ENCODE measurements at regions not wholly inside any gene's neighbourhood (a gene's known extent, or its start where the extent isn't known, plus 50 kb on each side); places are given as distances from the start of the nearest gene placed in this dataset.
"Not testable (repeated sequence)": the region's sequence is repeated elsewhere in the genome, so short reads cannot be mapped to it uniquely, and the experiment has no call there.

DNA sequence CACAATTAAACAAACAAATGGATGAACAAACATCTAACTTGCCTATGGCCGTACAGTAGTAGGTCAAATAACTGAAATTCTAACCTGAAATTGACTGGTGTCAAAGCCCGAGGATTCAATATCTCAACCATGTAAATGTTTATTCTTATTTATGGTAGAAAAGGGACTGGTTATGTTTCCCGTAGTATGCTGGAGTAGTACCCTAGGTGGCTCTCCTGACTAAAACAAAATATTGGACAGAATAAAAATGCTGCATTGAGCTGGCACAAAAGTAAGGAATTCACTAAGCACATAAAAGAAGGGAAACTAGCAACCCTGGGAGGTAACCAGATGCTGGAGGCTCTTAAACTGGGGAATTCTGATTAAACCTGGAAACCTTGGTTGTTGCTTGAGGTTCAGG lies 117.1 kb upstream of the PREP start:
- ATAC-seq, result no peak
- Histone ChIP-seq H3K4me3 (ENCODE audit: low read length) (no peak overlapping the region), H3K27me3 (ENCODE audit: control insufficient read depth, insufficient read depth, low read length) (no peaks in the 10 kb centered on the region), H3K36me3 (ENCODE audit: control insufficient read depth, insufficient read depth, low read length) (no peaks in the 10 kb centered on the region), H3K27ac (ENCODE audit: low read length) (no peak overlapping the region), H3K9me3 (ENCODE audit: control insufficient read depth, insufficient read depth, low read length) (no peaks in the 10 kb centered on the region), H3K4me1 (ENCODE audit: control insufficient read depth, insufficient read depth, low read length) (no peaks in the 10 kb centered on the region)
- H3K4me1 Mint-ChIP-seq, result no peaks in the 10 kb centered on the region
- H3K36me3 Mint-ChIP-seq, result no peaks in the 10 kb centered on the region
- no peak overlapping the region for H3K27ac Mint-ChIP-seq
- TF ChIP-seq, protein P1, sequence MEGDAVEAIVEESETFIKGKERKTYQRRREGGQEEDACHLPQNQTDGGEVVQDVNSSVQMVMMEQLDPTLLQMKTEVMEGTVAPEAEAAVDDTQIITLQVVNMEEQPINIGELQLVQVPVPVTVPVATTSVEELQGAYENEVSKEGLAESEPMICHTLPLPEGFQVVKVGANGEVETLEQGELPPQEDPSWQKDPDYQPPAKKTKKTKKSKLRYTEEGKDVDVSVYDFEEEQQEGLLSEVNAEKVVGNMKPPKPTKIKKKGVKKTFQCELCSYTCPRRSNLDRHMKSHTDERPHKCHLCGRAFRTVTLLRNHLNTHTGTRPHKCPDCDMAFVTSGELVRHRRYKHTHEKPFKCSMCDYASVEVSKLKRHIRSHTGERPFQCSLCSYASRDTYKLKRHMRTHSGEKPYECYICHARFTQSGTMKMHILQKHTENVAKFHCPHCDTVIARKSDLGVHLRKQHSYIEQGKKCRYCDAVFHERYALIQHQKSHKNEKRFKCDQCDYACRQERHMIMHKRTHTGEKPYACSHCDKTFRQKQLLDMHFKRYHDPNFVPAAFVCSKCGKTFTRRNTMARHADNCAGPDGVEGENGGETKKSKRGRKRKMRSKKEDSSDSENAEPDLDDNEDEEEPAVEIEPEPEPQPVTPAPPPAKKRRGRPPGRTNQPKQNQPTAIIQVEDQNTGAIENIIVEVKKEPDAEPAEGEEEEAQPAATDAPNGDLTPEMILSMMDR (IDR thresholded peaks at IDR 0.05), result no peak
- WGBS (ENCODE audit: insufficient coverage), result 98% methylated on average over 3 of the region's 3 CpGs
- H3K27me3 Mint-ChIP-seq (ENCODE audit: low read depth in 2 of 2), result peaks cover 0 to 12% of the 10 kb centered on the region in 2 donors
- no peak overlapping the region for H3K4me3 Mint-ChIP-seq
- peaks cover 0 to 2% of the 10 kb centered on the region in 2 donors for H3K9me3 Mint-ChIP-seq
- DNase-seq, result no peak
- intact Hi-C loops (cut with micrococcal nuclease), result no loop called here

DNA sequence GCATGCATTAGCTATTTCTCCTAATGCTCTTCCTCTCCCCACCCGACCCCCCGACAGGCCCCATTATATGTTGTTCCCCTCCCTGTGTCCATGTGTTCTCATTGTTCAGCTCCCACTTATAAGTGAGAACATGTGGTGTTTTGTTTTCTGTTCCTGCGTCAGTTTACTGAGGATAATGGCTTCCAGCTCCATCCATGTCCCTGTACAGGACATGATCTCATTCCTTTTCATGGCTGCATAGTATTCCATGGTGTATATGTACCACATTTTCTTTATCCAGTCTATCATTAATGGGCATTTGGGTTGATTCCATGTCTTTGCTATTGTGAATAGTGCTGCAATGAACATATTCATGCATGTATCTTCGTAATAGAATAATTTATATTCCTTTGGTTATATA lies 116.1 kb upstream of the PREP start:
- intact Hi-C loops (cut with micrococcal nuclease); H3K4me1 Mint-ChIP-seq; H3K36me3 ChIP-seq (ENCODE audit: control insufficient read depth, insufficient read depth, low read length); H3K4me1 ChIP-seq (ENCODE audit: control insufficient read depth, insufficient read depth, low read length); H3K27me3 ChIP-seq (ENCODE audit: control insufficient read depth, insufficient read depth, low read length); H3K9me3 ChIP-seq (ENCODE audit: control insufficient read depth, insufficient read depth, low read length); H3K4me3 Mint-ChIP-seq; H3K4me3 ChIP-seq (ENCODE audit: low read length); ATAC-seq; H3K9me3 Mint-ChIP-seq; DNase-seq; H3K27me3 Mint-ChIP-seq (ENCODE audit: low read depth in 2 of 2); H3K27ac Mint-ChIP-seq; H3K27ac ChIP-seq (ENCODE audit: low read length); H3K36me3 Mint-ChIP-seq: not testable (repeated sequence)
- WGBS (ENCODE audit: insufficient coverage), result 85% methylated on average over 2 of the region's 4 CpGs

DNA sequence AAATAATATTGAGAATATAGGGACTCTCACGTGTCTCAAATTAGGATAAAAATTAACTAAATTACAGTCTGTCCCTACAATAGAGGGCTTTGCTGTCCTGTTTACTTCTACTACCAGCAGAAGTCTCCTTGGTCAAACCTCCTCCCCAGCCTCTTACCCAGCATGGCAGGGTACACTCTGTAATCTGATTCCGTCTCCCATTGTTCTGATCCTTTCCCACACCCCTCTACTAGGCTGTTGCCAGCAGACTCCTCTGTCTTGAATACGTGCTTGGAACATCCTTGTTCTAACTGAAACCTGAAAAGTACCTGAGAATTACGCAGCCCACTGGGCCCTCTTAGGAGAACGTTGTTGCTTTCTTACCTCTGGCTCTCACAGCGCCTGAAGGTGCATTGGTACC lies 112.2 kb upstream of the PREP start:
- Histone ChIP-seq H3K36me3 (ENCODE audit: control insufficient read depth, insufficient read depth, low read length) (no peaks in the 10 kb centered on the region), H3K4me3 (ENCODE audit: low read length) (no peak overlapping the region), H3K9me3 (ENCODE audit: control insufficient read depth, insufficient read depth, low read length) (no peaks in the 10 kb centered on the region), H3K4me1 (ENCODE audit: control insufficient read depth, insufficient read depth, low read length) (no peaks in the 10 kb centered on the region), H3K27ac (ENCODE audit: low read length) (no peak overlapping the region), H3K27me3 (ENCODE audit: control insufficient read depth, insufficient read depth, low read length) (no peaks in the 10 kb centered on the region)
- Mint-ChIP-seq H3K36me3 (no peaks in the 10 kb centered on the region), H3K9me3 (peaks cover 0 to 2% of the 10 kb centered on the region in 2 donors), H3K27ac (no peak overlapping the region), H3K4me1 (no peaks in the 10 kb centered on the region), H3K27me3 (ENCODE audit: low read depth in 2 of 2) (peaks cover 7 to 8% of the 10 kb centered on the region in 2 donors), H3K4me3 (no peak overlapping the region)
- WGBS (ENCODE audit: insufficient coverage), result 93% methylated on average over 6 of the region's 6 CpGs
- TF ChIP-seq, protein P1 (IDR thresholded peaks at IDR 0.05), result no peak
- DNase-seq (no peak), ATAC-seq (no peak)
- intact Hi-C loops (cut with micrococcal nuclease), result no loop called here

DNA sequence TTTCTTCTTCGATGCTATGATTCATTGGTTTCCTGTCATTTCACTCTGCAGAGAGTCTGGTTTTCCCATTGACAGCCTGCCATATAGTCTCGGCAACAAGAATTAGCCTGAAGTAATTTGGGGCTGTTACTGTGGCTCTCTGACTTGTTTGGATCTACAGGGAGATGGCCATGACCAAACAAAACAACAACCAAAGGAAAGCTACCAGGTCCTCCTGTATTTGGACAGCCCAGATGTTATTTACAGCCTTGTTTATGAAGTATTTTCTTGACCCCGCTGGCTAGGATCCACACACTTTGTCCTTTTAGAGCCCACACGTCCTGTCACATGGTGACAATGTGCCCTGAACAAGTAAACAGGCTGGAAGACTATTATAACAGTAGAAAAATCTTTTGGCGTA lies 111.4 kb upstream of the PREP start:
- TF ChIP-seq, protein P1 (IDR thresholded peaks at IDR 0.05), result no peak
- ATAC-seq (no peak), DNase-seq (no peak)
- H3K9me3 Mint-ChIP-seq, result peaks cover 0 to 2% of the 10 kb centered on the region in 2 donors
- no peak overlapping the region for H3K4me3 ChIP-seq (ENCODE audit: low read length)
- H3K4me1 ChIP-seq (ENCODE audit: control insufficient read depth, insufficient read depth, low read length), result no peaks in the 10 kb centered on the region
- peaks cover 8 to 12% of the 10 kb centered on the region in 2 donors for H3K27me3 Mint-ChIP-seq (ENCODE audit: low read depth in 2 of 2)
- no peaks in the 10 kb centered on the region for H3K36me3 Mint-ChIP-seq
- intact Hi-C loops (cut with micrococcal nuclease), result no loop called here
- no peaks in the 10 kb centered on the region for H3K36me3 ChIP-seq (ENCODE audit: control insufficient read depth, insufficient read depth, low read length)
- WGBS (ENCODE audit: insufficient coverage), result 67% methylated on average over 5 of the region's 5 CpGs
- H3K4me1 Mint-ChIP-seq, result no peaks in the 10 kb centered on the region
- H3K9me3 ChIP-seq (ENCODE audit: control insufficient read depth, insufficient read depth, low read length), result no peaks in the 10 kb centered on the region
- no peaks in the 10 kb centered on the region for H3K27me3 ChIP-seq (ENCODE audit: control insufficient read depth, insufficient read depth, low read length)
- no peak overlapping the region for H3K27ac Mint-ChIP-seq
- no peak overlapping the region for H3K4me3 Mint-ChIP-seq
- no peak overlapping the region for H3K27ac ChIP-seq (ENCODE audit: low read length)

Data from natural killer cell (primary cell).